HG02970 (cell line): ENCODE measurements at regions not wholly inside any gene's neighbourhood (a gene's known extent, or its start where the extent isn't known, plus 50 kb on each side); places are given as distances from the start of the nearest gene placed in this dataset.

Source experiments
- ATAC-seq: cut with Tn5 transposase; IDR thresholded peaks from one replicate; pipeline ENCODE4 v1.9.1; 2021; ENCODE audit warnings: mild to moderate bottlenecking, moderate library complexity, moderate number of reproducible peaks; ENCODE audit not compliant: unreplicated experiment, low FRiP score

GRCh38 chr10:129120441-129120840 is 346.6 kb upstream of the MGMT start:
- ATAC-seq, result no peak

GRCh38 chr10:129122846-129123245 is 344.2 kb upstream of the MGMT start:
- no peak for ATAC-seq

GRCh38 chr10:129123428-129123827 is 343.6 kb upstream of the MGMT start:
- no peak for ATAC-seq

GRCh38 chr10:129126982-129127381 is 340.1 kb upstream of the MGMT start:
- ATAC-seq, result no peak

- ATAC-seq, result no peak
These were observed 335.4 kb upstream of the MGMT start for GRCh38 chr10:129131457-129132132.

- ATAC-seq, result no peak
These were observed 333.2 kb upstream of the MGMT start for GRCh38 chr10:129133856-129134255.

GRCh38 chr10:129134371-129134770 is 332.7 kb upstream of the MGMT start:
- ATAC-seq, result no peak

GRCh38 chr10:129135624-129136023 is 331.4 kb upstream of the MGMT start:
- no peak for ATAC-seq

GRCh38 chr10:129136074-129136473 is 331.0 kb upstream of the MGMT start:
- ATAC-seq, result no peak

- no peak for ATAC-seq
These were observed 330.1 kb upstream of the MGMT start for GRCh38 chr10:129136951-129137350.

- ATAC-seq, result no peak
These were observed 325.8 kb upstream of the MGMT start for GRCh38 chr10:129140921-129141885.

- ATAC-seq, result no peak
These were observed 315.8 kb upstream of the MGMT start for GRCh38 chr10:129151281-129151680.

GRCh38 chr10:129156406-129156805 is 310.6 kb upstream of the MGMT start:
- ATAC-seq, result no peak

GRCh38 chr10:129157185-129157584 is 309.9 kb upstream of the MGMT start:
- ATAC-seq, result no peak

- no peak for ATAC-seq
These were observed 305.9 kb upstream of the MGMT start for GRCh38 chr10:129161150-129161549.

- no peak for ATAC-seq
These were observed 303.5 kb upstream of the MGMT start for GRCh38 chr10:129163531-129163930.

- ATAC-seq, result no peak
These were observed 301.8 kb upstream of the MGMT start for GRCh38 chr10:129165076-129165720.

- no peak for ATAC-seq
These were observed 301.3 kb upstream of the MGMT start for GRCh38 chr10:129165770-129166169.

- no peak for ATAC-seq
These were observed 298.4 kb upstream of the MGMT start for GRCh38 chr10:129168660-129169059.

GRCh38 chr10:129169115-129169514 is 297.9 kb upstream of the MGMT start:
- ATAC-seq, result no peak

- no peak for ATAC-seq
These were observed 296.2 kb upstream of the MGMT start for GRCh38 chr10:129170812-129171211.
